Liver (tissue), 3 donors: ENCODE measurements at regions not wholly inside any gene's neighbourhood (a gene's known extent, or its start where the extent isn't known, plus 50 kb on each side); places are given as distances from the start of the nearest gene placed in this dataset.
"Not testable (repeated sequence)": the region's sequence is repeated elsewhere in the genome, so short reads cannot be mapped to it uniquely, and the experiment has no call there.

Source experiments
- CTCF ChIP-seq: fragments of 150-350 bp; IDR thresholded peaks from 2 replicates; pipeline ENCODE4 v1.5.1; 2017; ENCODE audit warnings: improper control_type of control experiment, low read depth, low read length; ENCODE audit not compliant: missing input control
- FOXA2 ChIP-seq: IDR thresholded peaks from 2 replicates; pipeline ENCODE4 v1.6.1; 2016; ENCODE audit warnings: antibody characterized with exemption
- RAD21 ChIP-seq, 2 donors: IDR thresholded peaks; 2 replicates each; pipeline ENCODE4 v1.6.1; 2016; ENCODE audit warnings: antibody characterized with exemption in 2 of 2, mild to moderate bottlenecking in 2 of 2
- RXRA ChIP-seq, 2 donors: IDR thresholded peaks; 2 replicates each; pipeline ENCODE4 v1.6.1; 2017 to 2018; ENCODE audit warnings: antibody characterized with exemption in 2 of 2, mild to moderate bottlenecking in 1 of 2
- SP1 ChIP-seq: IDR thresholded peaks from 2 replicates; pipeline ENCODE4 v1.6.1; 2018; ENCODE audit warnings: antibody characterized with exemption, mild to moderate bottlenecking
- ZBTB33 ChIP-seq: IDR thresholded peaks from 2 replicates; pipeline ENCODE4 v1.6.1; 2016; ENCODE audit warnings: antibody characterized with exemption
- donor health status: healthy.
- donor health status: healthy.

GRCh38 chr9:41279437-41279836 lies 90.3 kb upstream of the ZNG1F start:
- not testable (repeated sequence) for TF ChIP-seq RAD21 (IDR thresholded peaks at IDR 0.05); CTCF; FOXA2; RXRA (IDR thresholded peaks at IDR 0.05); ZBTB33; SP1
